ENCODE measurements at regions not wholly inside any gene's neighbourhood (a gene's known extent, or its start where the extent isn't known, plus 50 kb on each side); places are given as distances from the start of the nearest gene placed in this dataset.

GRCh38 chr9:113646946-113647914, 183.7 kb downstream of the RGS3 start:
- no peak for DNase-seq

- no peak for DNase-seq
Observed at GRCh38 chr9:113648048-113648447, 184.5 kb downstream of the RGS3 start.

- no peak for DNase-seq
Observed at GRCh38 chr9:113648586-113648985, 185.1 kb downstream of the RGS3 start.

- DNase-seq = no peak
Observed at GRCh38 chr9:113649054-113649453, 185.5 kb downstream of the RGS3 start.

GRCh38 chr9:113649855-113650206, 186.3 kb downstream of the RGS3 start:
- no peak for DNase-seq

- no peak for DNase-seq
Observed at GRCh38 chr9:113650207-113651131, 186.9 kb downstream of the RGS3 start.

- DNase-seq = no peak
Observed at GRCh38 chr9:113651896-113652295, 188.4 kb downstream of the RGS3 start.

- no peak for DNase-seq
Observed at GRCh38 chr9:113652355-113653152, 189.0 kb downstream of the RGS3 start.

- no peak for DNase-seq
Observed at GRCh38 chr9:113653746-113654604, 190.4 kb downstream of the RGS3 start.

- DNase-seq = no peak
Observed at GRCh38 chr9:113654605-113655428, 191.3 kb downstream of the RGS3 start.

- no peak for DNase-seq
Observed at GRCh38 chr9:113656771-113657670, 193.5 kb downstream of the RGS3 start.

- peak; percentile 77 for DNase-seq
Observed at GRCh38 chr9:113657765-113658544, 194.4 kb downstream of the RGS3 start.

GRCh38 chr9:113658545-113658895, 195.0 kb downstream of the RGS3 start:
- no peak for DNase-seq

- DNase-seq = no peak
Observed at GRCh38 chr9:113659039-113659438, 195.5 kb downstream of the RGS3 start.

- no peak for DNase-seq
Observed at GRCh38 chr9:113659740-113660139, 196.2 kb downstream of the RGS3 start.

GRCh38 chr9:113660196-113660595, 196.7 kb downstream of the RGS3 start:
- no peak for DNase-seq

GRCh38 chr9:113661074-113661473, 197.5 kb downstream of the RGS3 start:
- DNase-seq = no peak

- DNase-seq = no peak
Observed at GRCh38 chr9:113664181-113664875, 200.8 kb downstream of the RGS3 start.
